NCI-H1694 (cell line): ENCODE measurements at regions not wholly inside any gene's neighbourhood (a gene's known extent, or its start where the extent isn't known, plus 50 kb on each side); places are given as distances from the start of the nearest gene placed in this dataset.

ENCODE experiments used
- DNase-seq: peaks from one replicate; lab custom pipeline; 2025; lab: John Stamatoyannopoulos, UW

DNA sequence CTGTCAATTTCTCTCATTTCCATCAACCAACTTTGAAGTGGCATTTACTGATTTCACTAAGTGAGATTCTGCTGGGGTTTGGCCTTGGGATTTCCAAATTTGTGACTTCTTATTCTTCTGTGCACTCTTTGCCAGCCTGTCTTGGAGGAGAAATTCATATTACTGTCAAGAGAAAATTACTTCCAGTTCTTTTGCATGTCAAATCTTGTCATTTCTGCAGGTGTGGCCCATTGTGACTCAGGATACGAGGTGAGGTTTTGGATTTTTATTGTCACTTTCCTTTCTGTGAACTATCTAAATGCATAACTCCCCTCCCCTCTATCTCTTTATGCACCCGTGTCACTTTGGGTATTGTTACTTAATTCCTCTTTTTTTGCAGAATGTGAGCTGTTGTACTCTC, 102.6 kb upstream of the GUCY1A1 start:
- DNase-seq, result no peak

DNA sequence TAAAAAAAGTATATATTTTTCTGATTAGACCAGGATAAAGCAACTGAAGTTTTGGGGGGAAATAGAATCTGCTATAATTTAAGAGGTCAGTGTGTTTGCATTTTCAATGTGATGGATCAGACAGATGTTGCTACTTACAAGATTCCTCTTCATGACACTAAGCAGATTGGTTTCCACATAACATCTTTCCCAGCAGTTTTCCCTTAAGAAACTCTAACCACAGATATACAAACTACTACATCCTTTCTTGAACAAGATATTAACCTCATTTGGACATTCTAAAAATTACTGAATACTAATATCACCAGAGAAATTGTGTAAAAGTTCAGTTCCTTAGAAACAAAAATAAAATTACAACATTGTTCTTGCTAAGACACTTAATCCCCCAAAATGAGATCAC, 106.7 kb upstream of the GUCY1A1 start:
- DNase-seq, result no peak

DNA sequence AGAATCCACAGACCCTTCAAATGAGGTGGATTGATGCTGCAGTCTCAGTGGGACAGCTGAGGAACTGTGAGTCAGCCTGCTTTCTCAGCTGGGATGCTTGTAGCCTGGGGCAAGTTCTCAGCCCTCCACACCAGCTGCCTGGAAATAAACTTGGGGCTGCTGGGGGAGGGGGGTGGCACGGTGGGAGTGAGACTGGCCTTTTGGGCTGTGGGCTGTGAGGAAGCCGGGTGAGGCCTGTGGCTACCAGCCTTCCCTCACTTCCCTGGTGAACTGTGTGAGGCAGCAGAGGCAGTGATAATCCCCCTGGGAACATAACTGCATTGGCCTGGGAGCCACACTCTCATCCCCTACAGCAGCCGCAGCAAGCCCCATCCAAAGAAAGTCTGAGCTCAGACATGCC, 114.5 kb upstream of the GUCY1A1 start:
- no peak for DNase-seq

DNA sequence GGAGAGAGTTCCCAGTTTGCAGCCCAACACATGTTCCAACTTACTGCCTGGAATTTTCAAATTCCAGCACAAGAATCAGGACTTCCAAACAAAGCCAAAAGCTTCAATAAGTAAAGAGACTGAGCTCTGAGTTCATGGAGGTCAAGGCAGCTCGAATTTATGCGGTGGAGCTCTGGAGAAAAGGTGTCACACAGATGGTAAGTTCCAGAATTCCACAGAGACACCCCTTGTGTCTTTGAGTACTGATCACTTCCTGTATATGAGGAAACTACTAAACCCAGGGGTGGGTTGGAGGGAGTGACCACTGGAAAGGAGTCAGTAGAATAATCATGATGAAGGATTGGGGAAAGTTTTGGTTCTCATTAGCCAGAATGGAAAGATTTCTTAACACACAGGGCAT, 118.5 kb upstream of the GUCY1A1 start:
- DNase-seq, result no peak

DNA sequence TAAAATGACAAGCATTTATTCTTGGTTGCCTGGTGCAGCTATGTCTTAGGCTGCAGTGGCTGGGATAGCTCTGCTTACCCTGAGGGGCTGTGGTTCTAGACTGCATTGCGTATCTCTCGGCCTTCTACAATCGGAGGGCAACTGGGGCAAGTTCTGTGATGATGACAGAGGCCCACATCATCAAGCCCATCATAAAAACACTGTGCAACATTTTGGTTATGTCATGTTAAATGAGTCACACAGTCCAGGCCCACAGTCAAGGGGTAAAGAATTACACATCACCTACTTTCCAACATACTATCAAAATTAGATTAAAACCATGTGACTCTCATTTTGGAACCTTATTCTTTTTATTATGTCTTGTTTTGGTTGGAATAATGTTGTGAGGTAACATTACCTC, 120.2 kb upstream of the GUCY1A1 start:
- DNase-seq, result no peak

DNA sequence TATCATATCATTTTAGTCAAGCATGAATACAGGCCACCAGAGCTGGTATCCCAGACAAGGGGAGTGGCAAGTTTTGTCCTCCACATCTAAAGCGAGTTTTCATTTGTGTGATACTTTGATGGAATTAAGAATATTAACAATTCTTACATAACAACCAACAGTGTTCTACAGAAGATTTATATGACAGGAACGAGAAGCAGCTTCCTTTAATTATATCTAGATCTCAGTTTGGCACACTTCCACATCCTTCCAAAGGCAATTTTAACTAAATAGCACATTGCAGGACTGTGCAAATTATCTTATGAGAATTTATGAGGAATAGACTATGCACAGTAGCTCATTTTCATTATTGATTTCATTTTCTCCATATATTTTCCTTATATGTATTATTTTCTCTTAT, 121.2 kb upstream of the GUCY1A1 start:
- DNase-seq, result no peak

DNA sequence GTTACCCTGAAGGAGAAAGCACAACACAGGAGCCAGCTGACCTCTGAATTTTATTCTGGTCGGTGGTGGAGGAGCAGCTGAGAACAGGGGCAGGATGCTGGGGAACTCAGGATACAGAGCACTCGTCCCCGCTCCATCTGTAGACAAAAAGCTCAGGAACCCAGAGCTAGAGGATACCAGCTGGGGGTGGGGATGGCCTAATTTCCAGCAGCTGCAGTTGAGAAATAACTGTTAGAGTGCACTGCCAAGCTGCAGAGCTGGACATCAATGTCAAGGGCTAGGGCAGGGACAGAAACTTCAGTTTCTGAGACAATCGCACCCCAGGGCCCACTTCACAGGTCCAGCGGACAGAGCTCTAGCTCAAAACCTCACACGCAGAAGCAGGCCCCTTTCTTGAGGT, 122.1 kb upstream of the GUCY1A1 start:
- no peak for DNase-seq

DNA sequence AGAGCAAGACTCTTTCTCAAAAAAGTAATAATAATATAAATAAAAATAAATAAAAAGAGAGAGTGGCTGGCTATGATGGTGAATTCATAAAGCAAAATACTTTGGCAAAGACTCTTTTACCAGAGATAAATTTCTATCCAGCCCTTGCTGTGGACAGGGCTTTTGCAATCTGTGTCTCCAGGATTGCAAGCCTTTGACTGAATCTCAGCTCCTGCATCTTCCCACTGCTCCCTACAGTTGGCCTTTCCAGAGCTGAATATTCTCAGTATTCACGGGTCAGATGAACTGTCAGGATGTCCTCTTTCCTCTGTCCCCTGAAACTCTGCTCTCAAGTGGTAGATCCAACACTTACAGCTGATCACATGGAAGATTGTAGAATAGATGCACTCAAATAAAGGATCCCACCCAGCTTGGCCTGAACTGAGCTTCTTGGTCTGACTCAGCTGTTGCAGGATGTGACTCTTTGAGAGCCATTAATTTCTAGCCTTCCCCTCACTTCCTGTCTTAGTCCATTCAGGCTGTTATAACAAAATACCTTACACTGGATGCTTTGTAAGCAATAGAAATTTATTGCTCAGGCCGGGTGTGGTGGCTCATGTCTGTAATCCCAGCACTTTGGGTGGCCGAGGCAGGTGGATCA, 123.4 kb upstream of the GUCY1A1 start:
- DNase-seq, result no peak

DNA sequence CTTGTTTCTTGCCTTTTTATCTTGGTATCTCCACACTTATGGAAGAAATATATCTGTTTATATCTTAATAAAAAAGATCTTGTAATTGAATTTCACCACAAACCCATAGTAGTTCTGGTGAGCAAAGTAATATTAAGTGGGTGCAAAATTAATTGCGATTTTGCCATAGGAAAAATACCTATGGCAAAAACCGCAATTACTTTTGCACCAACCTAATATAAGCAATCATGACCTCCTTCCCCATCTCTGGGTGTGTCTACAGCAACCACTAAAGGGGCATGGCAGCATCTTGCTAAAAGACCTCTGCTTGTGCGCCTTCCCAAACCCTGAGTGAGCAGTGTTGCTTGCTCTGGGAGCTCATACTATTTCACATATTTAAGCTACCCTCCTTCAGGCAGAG, 124.2 kb upstream of the GUCY1A1 start:
- no peak for DNase-seq

DNA sequence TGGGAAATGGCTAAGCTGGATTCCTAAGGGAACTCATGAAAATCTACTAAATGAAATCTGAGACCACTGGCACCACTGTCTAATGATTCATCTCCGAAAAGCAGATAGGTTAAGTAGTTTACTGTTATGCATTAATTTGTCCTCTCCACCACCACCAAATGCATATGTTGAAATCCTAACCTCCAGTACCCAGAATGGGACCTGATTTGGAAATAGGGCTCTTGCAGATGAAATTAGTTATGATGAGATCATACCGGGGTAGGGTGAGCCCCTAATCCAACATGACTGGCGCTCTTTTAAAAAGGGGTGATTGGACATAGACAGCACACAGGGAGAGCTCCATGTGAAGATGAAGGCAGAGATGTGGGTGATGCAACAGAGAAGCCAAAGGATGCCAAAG, 124.9 kb upstream of the GUCY1A1 start:
- DNase-seq, result no peak

DNA sequence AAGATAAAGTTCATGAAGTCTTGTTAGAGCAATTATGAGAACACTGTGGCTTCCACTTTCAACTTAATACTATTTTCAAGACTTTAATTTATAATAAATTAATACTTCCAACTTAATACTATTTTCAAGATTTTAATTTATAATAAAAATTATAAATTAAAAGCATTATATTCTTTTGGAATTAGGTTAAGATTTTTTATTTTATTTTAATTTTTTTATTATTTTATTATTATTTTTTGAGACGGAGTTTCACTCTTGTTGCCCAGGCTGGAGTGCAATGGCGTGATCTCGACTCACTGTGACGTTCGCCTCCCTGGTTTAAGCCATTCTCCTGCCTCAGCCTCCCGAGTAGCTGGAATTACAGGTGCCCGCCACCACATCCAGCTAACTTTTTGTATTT, 126.0 kb upstream of the GUCY1A1 start:
- DNase-seq, result no peak

DNA sequence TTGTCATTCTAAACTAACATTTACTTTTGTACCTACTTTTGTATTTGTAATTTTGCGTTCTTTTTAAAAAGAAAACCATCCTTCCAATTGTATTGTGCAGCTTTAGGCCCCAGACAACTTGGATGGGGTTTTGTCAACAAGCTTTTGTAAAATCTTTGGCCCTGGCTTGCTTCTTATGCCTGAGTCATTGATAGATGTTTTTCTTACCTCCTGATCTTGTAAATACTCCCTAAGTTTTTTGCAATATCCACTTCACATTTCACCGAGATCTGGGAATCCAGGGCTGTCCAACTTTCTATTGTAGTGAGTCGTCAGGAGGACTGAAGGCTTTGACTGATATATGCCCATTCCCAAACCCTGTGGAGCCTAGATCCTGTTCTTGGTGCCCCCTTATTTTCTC, 126.9 kb upstream of the GUCY1A1 start:
- no peak for DNase-seq

DNA sequence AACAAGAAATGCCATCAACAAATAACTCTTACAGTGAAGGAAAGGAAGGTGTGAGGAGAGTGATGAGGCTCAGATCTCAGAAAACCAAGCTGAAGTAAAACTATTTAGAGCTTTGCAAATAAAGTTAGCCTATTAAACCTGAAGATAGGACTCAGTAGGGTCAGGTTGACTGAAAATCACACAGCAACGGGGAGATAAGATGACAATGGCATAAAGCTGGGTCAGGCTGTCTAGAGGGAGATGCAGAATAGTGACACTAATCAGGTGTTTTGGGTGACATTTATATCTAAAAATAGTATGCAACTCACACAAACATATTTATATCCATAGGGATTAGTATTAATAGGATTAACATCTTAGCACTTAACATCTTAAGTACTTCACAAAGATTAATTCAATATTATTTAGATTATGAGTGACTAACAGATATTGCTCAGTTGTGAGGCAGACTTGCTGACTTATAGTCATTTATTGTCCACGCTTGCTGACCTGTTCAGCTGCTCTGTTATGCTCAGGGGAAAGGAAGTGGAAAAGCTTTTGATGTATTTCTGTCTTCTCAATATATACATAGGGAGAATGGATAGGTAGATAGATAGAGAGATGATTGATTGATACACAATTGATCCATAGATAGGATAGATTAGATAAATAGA, 130.7 kb upstream of the GUCY1A1 start:
- DNase-seq, result no peak

DNA sequence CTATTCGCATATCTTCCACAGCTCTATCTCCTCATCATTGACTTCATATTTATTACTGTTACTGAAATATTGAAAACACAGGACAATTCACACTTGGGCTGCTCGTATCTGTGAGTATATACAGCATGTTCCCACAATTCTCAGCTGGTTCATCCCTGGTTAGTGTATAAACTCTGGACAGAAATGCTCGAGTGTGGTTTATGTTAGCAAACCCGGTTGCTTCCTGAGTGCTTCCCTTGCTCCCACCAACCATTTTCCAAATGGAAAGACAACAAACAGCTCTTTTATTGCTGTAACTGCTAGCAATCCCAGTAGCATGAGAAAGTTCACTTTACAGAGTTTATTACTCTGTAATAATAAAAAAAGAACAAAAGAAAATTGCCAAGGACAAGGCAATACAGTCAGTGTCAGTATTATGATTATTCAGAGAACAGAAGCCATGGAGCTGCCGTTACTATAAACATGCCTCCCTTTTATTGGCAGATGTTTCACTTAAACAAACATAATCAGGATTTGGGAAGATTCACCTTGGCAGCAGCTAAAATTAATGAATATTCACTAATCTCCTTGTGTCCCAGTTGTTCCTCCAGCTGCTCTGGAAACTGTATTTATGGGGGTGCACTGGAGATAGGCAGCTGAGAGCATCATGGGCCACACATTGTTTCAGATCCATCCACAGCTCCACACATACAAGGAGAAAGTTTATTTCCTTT, 134.1 kb upstream of the GUCY1A1 start:
- DNase-seq, result no peak

DNA sequence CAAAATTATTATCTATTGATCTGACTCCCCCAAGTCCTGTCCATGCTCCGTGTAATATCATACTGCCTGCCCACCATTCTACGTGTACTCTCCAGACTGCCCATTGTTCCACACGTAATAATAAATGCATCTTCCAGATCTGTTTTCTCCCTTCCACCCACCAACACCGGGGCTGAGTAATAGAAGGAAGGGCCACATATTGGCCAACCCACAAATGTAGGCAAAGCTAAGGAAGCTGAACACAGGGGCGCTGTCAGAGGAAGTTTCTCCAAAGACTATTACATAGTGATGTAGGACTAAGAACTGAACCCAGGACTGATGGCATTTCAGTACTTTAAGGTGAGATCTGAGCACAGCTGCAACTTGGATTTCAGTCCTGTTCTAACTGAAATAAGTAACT, 135.8 kb upstream of the GUCY1A1 start:
- no peak for DNase-seq

DNA sequence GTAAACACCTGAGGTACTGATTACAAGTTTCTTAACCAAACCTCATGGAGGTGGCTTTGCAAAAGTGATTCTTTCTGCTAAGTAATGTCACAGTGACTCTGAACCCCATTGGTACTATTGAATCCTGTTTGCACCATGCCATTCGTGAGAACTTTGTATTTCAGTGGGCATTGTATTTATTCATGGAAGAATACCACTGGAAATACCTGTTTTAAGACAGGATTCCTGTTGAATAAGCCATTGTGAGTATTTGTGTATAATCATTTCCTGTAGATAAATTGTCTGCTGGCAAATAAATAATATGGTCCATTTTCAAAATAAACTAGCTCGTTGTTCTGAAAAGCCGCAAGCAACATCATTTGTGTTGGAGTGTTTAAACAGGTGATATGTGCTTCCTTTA, 136.4 kb upstream of the GUCY1A1 start:
- DNase-seq, result no peak

DNA sequence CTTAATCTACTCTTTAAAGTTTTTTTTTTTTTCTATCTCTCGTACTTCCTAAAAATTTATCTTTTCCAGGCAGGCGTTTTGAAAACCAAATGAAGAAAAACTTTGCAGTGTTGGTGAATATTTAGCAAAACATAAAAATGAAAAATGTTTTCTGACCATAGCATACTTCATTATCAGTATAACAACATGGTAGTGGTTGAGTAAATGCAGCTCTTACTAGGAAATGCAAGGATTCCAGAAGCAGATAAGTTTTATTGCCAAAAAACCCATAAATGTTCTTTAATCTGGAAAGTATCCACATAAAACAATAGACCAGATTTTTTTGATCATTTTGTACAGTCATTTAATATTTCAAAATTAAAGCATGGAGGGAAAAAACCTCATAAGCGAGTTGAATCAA, 136.9 kb upstream of the GUCY1A1 start:
- no peak for DNase-seq

DNA sequence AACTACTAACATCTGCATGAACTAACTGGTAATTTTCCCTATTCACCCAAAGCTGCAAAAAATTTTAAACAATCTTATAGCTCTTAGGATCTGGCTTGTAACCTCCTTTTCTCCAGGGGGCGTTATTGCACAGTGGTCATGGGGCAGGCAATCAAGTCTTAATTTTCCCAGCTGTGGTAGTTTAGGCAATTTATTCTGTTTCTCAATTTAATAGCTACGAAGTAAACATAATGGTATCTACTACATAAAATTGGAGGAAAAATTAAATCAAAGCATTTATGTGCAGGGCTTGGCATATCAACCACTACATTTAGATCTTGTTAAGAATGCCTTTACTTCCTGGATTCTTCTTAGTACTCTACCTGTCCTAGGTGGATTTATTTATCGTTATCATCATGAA, 137.4 kb upstream of the GUCY1A1 start:
- DNase-seq, result no peak

DNA sequence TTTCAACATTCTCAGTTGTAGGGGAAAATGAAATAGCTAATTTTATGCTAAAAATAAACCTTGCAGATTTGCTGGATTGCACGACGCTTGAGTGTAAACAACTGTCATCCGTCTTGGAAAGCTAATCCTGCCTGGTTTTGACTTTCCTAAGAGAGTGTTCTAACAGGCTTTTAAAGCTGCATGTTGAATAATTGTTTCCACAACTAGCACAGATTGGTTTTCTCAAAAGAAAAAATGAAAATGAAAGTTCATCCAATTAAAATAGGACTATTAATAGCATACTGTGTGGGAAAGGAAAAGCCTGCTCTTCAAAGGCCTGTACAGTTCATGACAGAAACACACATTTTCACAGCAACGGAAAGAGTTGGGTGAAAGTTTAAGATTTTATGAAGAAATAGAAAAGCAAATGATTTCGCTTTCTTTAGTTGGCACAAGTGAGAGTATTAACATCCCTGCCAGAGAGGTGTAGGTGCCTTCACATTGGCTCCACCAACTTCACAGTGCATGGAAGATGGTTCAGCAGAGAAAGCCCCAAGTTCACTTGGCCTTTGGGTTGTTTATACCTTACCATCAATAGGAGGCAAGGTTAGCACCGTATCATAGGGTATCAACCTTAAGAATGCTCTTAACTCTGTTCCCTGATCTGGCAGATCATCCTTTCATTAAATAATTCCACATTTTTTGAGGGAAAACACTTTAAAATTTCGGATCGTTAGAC, 140.0 kb upstream of the GUCY1A1 start:
- DNase-seq, result no peak

DNA sequence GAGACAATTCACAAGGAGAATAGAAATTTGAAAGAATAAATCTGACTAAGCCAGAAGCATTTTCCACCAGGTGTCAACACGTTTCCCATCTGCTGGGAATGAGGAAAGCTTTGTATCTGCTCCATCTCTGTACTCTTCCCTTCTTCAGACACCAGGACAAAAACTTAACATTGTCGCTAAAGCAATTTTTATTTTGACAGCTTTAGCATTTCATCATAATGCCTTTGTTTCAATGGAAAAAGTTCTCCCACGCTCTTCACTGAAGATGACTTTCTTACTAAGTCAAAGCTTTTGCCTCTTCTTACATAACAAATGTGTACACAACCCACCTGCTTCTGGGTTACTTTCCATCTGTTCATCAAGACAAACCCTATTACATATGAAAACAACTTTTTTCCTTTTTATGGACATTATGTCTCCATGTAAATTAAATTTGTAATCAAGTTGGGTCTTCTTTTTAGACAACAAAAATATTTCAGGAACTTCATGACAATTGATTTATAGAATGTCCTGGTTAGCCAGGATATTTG, 141.7 kb upstream of the GUCY1A1 start:
- no peak for DNase-seq

DNA sequence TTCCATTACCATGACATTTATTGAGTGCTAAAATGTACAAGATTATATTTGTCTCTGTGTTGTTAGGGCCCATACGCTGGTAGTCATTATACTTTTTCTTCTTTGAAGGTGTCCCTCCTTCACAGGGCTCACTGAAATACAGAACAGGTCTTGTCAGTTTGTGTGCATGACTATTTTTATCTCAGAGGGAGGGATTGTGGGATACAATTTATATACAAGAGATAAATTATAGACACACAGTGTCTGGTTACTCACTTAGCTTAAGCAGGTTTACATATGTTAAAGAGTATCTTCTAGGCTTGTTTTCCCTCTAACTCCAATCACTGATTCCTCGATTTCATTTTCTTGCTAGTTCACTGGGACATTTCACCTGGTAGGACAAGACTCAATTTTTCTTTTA, 143.3 kb upstream of the GUCY1A1 start:
- no peak for DNase-seq

DNA sequence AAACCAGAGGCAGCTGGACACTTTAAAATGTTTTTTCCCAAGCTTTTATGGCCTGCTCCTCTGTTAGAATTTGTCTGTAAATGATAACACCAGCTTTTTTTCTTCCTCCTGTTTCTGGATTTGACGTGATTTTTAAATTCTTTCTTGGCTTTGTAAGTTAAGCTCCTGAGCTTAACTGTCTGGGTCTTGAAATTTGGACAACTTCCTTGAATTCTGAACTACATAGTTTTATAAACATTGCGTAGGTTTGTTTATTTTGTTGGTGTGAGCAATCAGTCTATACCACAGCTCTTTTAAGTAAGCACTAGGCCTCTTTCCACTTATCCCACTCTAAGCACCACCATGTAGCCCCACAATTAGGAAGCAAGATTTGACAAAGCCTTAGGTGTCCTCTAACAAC, 144.4 kb upstream of the GUCY1A1 start:
- no peak for DNase-seq

DNA sequence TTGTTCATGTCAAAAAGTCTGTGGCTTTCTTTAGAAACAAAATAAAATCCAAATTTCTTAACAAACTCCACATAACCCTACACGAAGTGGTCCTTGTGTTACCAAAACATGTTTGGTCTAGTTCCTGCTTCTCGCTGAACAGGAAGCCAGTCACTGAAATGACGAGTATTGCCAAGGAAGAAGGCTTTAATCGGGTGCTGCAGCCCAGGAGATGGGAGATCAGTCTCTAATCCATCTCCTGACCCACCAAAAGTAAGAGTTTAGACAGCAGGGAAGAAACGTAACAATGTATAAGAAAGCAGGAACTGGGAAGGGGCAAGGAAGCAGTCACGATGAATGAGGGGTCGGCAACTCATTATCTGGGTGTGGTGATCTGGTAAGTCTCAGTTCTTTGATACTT, 144.6 kb upstream of the MAP9 start:
- DNase-seq, result no peak
